HUES64 (cell line): ENCODE measurements at regions not wholly inside any gene's neighbourhood (a gene's known extent, or its start where the extent isn't known, plus 50 kb on each side); places are given as distances from the start of the nearest gene placed in this dataset.

Source experiments
- H3K27ac ChIP-seq: 2 replicates; pipeline ENCODE4 v1.7.0; 2013; ENCODE audit warnings: low read depth, low read length, inconsistent platforms
- H3K27me3 ChIP-seq: 2 replicates; pipeline ENCODE4 v1.6.1; 2013; ENCODE audit warnings: mild to moderate bottlenecking, low read length; ENCODE audit not compliant: insufficient read depth
- H3K36me3 ChIP-seq: 2 replicates; pipeline ENCODE4 v1.6.1; 2013; ENCODE audit warnings: mild to moderate bottlenecking, low read length; ENCODE audit not compliant: insufficient read depth
- H3K4me1 ChIP-seq: 2 replicates; pipeline ENCODE4 v1.6.1; 2013; ENCODE audit warnings: mild to moderate bottlenecking, low read length, moderate library complexity; ENCODE audit not compliant: insufficient read depth
- H3K4me3 ChIP-seq: 2 replicates; pipeline ENCODE4 v1.5.1; 2013; ENCODE audit warnings: mild to moderate bottlenecking, low read length, moderate library complexity
- H3K9ac ChIP-seq: 2 replicates; pipeline ENCODE4 v1.6.1; 2013; ENCODE audit warnings: mild to moderate bottlenecking, low read depth, low read length
- H3K9me3 ChIP-seq: 2 replicates; pipeline ENCODE4 v1.6.1; 2013; ENCODE audit warnings: low read depth, low read length; ENCODE audit not compliant: insufficient read depth
- WGBS: fragments of 150-250, 120-280 bp; methylation state at CpG from one replicate; pipeline ENCODE4 v1.1.7; 2013; ENCODE audit warnings: missing lambda C conversion rate; 5-methylcytosine and 5-hydroxymethylcytosine counted together

DNA sequence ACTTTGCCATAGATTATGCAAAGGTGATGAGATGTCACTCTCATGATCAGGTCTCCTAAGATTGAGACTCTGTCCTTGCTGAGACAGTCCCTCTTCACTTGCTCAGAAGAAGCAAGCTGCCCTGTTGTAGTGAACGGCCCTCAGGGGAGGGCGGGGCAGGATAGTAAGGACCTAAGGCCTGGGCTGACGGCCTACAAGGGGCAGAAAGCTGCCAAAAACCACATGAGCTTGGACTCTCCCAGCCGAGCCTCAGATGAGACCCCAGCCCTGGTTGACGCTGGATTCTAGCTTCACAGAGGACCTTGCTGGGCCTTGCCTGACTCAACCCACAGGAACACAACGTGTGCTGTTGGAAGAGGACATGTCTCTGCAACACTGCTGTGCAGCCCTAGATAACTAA, 1182.5 kb downstream of the TBC1D22A start:
- peaks cover 74% of the 10 kb centered on the region for H3K9me3 ChIP-seq
- H3K27ac ChIP-seq = no peak overlapping the region
- 84% methylated on average over 6 of the region's 6 CpGs for WGBS

DNA sequence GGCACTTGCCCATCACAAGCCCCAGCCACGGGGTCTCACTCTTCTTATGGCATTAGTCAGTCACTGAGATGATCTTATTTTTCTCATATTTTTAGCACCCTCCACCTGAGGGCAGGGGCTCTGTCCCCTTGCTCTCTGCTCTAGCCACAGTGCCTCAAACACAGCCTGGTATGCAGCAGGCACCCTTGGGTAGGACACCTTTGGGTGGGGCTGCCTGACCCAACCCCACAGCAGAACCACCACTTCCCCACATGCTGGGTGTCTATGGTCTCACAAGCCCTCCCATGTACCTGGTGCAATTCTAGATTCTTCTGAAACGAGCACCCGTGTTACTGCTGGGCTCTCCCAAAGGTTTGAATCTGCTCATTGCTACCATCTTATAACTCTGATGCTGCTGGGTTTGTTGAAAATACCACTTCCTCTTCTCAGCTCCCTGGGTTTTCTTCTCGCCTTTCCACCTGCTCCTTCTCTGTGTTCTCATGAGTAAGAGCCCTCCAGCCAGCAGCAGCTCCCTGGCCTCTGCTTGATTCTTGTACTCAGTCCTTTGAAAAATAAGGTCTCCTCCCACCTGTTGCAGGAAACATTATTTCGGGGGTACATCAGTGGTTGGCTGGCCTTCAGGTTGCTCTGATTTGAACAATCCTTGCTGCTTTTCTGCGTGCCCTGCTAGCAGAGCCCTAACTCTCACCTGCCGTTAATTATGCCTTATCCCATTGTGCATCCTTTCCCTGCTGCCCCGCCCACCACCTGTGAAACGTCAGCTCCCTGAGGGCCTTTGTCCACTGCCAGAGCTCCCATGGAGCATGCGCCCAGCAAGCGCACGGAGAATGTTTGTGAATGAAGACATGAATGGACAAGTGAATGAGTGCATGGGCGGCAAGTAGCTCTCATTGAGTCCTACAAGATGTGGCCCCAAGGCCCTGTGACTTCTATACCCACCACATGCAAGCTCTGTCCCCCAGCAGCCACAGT, 1181.6 kb downstream of the TBC1D22A start:
- Histone ChIP-seq H3K27ac (no peak overlapping the region), H3K4me3 (no peak overlapping the region), H3K9ac (no peak overlapping the region), H3K36me3 (no peaks in the 10 kb centered on the region), H3K9me3 (peaks cover 72% of the 10 kb centered on the region), H3K27me3 (no peaks in the 10 kb centered on the region), H3K4me1 (no peaks in the 10 kb centered on the region)
- 85% methylated on average over 13 of the region's 13 CpGs for WGBS

More for the DNA sequence above, 1182.5 kb downstream of the TBC1D22A start:
- Histone ChIP-seq H3K36me3 (no peaks in the 10 kb centered on the region), H3K4me3 (no peak overlapping the region), H3K9ac (no peak overlapping the region), H3K27me3 (no peaks in the 10 kb centered on the region), H3K4me1 (no peaks in the 10 kb centered on the region)

DNA sequence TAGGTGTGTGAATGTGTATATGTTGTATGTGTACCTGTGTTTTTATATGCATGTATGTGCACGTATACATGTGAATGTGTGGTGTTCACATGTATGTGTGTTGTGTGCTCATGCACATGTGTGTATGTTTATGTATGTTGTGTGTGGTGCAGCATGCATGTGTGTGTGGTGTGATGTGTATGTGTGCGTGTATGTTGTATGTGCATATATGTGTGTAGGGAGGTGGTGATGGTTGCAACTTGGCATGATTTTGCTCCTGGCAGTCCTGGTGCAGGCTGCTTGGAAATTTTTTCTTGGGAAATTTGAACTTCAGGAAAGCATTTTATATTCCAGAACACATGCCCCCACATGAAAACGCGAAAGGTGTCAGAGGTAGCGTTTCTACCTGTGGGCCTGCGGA, 1177.8 kb downstream of the TBC1D22A start:
- Histone ChIP-seq H3K27me3 (no peaks in the 10 kb centered on the region), H3K36me3 (no peaks in the 10 kb centered on the region), H3K27ac (no peak overlapping the region), H3K9me3 (peaks cover 64% of the 10 kb centered on the region), H3K4me3 (no peak overlapping the region), H3K9ac (no peak overlapping the region), H3K4me1 (no peaks in the 10 kb centered on the region)
- WGBS = 88% methylated on average over 6 of the region's 6 CpGs

DNA sequence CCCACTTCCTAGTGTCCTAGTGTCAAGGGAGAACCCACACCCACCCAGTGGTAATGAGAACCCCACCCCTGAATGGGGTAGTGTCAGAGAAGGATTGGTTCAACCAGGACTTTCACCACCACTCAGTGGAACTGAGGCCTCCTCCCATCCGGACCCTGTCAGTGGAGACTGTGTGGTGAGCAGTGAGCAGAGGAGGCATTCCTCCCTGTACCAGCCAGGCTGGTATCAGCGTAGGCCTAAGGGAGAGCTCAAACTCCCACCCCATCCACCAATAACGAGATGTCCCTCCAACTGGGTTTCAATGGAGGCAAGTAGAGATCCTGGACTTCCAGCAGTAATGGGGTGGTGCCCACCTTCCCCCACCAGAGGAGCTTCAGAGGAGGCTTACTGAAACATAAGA, 1171.4 kb downstream of the TBC1D22A start:
- no peaks in the 10 kb centered on the region for H3K27me3 ChIP-seq
- WGBS = 83% methylated on average over 3 of the region's 3 CpGs

DNA sequence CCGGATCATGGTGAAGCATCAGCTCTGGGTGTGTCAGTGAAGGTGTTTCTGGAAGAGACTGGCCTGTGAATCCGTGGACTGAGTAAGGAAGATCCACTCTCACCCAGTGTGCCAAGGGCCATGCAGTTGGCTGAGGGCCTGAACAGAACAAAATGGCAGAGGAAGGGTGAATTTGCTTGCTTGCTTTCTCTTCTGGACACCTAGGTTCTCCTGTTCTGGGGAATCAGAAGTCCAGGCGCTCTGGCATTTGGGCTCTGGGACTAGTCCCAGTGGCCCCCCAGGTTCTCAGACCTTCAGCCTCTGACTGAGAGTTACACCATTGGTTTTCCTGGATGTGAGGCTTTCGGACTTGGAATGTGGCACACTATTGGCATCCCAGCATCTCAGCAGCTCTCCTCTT, 1170.8 kb downstream of the TBC1D22A start:
- H3K4me1 ChIP-seq = no peaks in the 10 kb centered on the region
- 78% methylated on average over 4 of the region's 4 CpGs for WGBS
- H3K27ac ChIP-seq = no peak overlapping the region
- no peak overlapping the region for H3K9ac ChIP-seq
- H3K27me3 ChIP-seq = no peaks in the 10 kb centered on the region
- H3K9me3 ChIP-seq = peaks cover 75% of the 10 kb centered on the region
- no peaks in the 10 kb centered on the region for H3K36me3 ChIP-seq
- H3K4me3 ChIP-seq = no peak overlapping the region

More for the DNA sequence above, 1171.4 kb downstream of the TBC1D22A start:
- Histone ChIP-seq H3K4me3 (no peak overlapping the region), H3K36me3 (no peaks in the 10 kb centered on the region), H3K27ac (no peak overlapping the region), H3K9ac (no peak overlapping the region), H3K4me1 (no peaks in the 10 kb centered on the region), H3K9me3 (peaks cover 68% of the 10 kb centered on the region)

DNA sequence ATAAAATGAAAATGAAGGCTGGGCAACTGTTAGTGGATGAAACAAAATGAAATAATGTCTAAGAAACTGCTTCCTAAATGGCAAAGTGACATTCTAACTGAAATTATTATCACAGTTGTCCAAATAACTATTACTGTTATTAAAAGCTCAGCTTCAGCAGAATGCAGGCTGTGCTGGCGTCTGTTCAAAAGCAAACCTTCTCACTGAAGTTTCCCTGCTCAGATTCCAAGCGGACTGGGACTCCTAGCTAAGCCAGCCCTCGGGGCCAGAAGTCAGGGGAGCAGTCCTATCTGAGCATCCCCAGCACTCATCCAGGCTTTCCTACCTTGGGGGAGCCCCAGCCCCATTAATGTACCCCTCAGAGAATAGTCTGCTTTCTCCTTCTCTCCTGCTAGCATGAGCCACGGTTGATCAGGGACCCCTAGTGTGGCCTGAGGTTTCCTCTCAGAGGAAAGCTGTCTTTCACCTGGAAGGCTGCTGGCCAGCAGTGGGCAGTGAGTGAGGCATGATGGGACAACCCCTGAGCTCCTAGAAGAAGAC, 1167.3 kb downstream of the TBC1D22A start:
- 81% methylated on average over 4 of the region's 4 CpGs for WGBS
- Histone ChIP-seq H3K9ac (no peak overlapping the region), H3K27ac (no peak overlapping the region), H3K4me1 (no peaks in the 10 kb centered on the region), H3K9me3 (peaks cover 89% of the 10 kb centered on the region), H3K4me3 (no peak overlapping the region), H3K36me3 (no peaks in the 10 kb centered on the region), H3K27me3 (no peaks in the 10 kb centered on the region)

DNA sequence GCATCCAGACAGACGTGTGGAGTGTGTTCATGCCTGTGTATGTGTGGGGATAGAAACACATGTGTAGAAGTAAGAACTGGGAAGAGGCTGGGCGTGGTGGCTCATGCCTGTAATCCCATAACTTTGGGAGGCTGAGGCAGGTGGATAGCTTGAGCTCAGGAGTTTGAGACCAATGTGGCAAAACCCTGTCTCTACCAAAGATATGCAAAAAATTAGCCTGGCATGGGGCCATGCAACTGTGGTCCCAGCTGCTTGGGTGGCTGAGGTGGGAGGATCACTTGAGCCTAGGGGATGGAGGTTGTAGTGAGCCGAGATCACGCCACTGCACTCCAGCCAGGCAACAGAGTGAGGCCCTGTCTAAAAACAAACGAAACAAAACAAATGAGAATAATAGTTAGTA, 1166.6 kb downstream of the TBC1D22A start:
- no peak overlapping the region for H3K4me3 ChIP-seq
- no peaks in the 10 kb centered on the region for H3K27me3 ChIP-seq
- 84% methylated on average over 5 of the region's 5 CpGs for WGBS
- H3K9ac ChIP-seq = no peak overlapping the region
- H3K36me3 ChIP-seq = no peaks in the 10 kb centered on the region
- peaks cover 89% of the 10 kb centered on the region for H3K9me3 ChIP-seq
- no peaks in the 10 kb centered on the region for H3K4me1 ChIP-seq
- H3K27ac ChIP-seq = no peak overlapping the region

DNA sequence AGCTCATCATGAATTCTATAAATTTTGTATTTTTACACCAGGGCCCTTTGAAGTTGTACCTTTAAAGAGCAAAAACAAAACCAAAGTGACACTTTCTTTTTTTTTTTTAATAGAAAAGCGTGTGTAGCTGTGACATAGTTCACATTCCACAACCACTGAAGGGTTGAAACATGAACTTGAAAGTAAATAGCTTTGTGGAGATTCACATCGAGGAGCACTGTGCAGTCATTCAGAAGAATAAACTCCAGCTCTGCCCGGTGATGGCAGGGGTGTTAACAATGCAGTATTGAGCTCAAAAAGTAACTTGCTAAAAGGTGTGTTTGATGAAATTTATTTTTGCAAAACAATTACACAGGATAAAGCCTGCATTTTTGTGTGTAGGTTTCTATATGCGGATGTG, 1166.2 kb downstream of the TBC1D22A start:
- Histone ChIP-seq H3K36me3 (no peaks in the 10 kb centered on the region), H3K27ac (no peak overlapping the region), H3K27me3 (no peaks in the 10 kb centered on the region), H3K4me3 (no peak overlapping the region), H3K9me3 (peaks cover 89% of the 10 kb centered on the region), H3K4me1 (no peaks in the 10 kb centered on the region), H3K9ac (no peak overlapping the region)
- WGBS = 90% methylated on average over 3 of the region's 4 CpGs

DNA sequence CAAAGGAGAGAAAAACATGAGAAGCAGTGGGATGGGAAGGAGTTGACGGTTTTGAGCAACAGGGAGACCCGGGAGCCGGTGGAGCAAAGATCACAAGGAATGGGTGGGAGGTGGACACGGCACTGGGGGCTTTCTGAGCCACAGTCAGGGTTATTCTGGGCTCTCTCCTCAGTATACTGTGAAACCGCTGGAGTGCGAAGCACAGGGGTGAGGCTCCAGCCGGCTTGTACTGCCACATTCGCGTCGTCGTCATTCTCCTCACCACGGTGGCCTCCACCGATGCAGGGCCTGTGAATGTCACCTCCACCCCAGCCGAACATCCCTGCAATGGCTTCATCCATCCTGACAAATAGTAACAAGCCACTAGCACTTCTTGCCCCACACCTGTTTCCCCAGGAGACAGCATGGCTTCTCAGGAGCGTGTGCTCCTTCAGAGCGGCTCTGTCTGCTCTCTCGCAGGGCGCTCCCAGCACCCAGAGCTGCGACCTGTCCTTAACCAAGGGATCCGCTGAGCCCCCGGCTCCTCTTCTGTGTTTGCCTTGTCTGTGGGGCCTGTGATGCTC, 1165.3 kb downstream of the TBC1D22A start:
- no peaks in the 10 kb centered on the region for H3K27me3 ChIP-seq
- H3K9ac ChIP-seq = no peak overlapping the region
- H3K36me3 ChIP-seq = no peaks in the 10 kb centered on the region
- H3K27ac ChIP-seq = no peak overlapping the region
- no peaks in the 10 kb centered on the region for H3K4me1 ChIP-seq
- peaks cover 82% of the 10 kb centered on the region for H3K9me3 ChIP-seq
- H3K4me3 ChIP-seq = no peak overlapping the region
- WGBS = 91% methylated on average over 21 of the region's 21 CpGs

DNA sequence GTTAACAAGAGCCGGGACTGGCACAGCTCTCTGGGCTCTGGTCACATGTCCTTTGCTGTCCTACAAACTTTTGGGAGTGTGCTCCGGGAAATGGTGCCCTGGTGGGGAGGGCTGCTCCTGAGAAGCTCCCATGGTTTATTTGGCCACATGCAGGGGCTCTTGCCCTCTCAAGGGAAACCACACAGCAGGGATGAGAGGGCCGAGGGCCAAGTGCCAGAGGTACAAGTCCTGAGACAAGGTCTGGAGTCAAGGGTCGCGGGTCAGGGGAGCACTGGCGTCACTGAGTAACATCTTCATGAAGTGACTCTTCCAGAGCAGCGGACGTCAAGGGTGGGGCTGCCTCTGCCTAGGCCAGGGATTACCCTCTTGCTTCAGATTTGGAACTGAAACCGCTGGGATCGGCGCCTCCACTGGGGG, 1160.6 kb downstream of the TBC1D22A start:
- H3K9me3 ChIP-seq = peaks cover 74% of the 10 kb centered on the region
- H3K4me3 ChIP-seq = no peak overlapping the region
- H3K27me3 ChIP-seq = no peaks in the 10 kb centered on the region
- H3K36me3 ChIP-seq = no peaks in the 10 kb centered on the region
- no peak overlapping the region for H3K9ac ChIP-seq
- no peaks in the 10 kb centered on the region for H3K4me1 ChIP-seq
- 88% methylated on average over 11 of the region's 11 CpGs for WGBS
- no peak overlapping the region for H3K27ac ChIP-seq

DNA sequence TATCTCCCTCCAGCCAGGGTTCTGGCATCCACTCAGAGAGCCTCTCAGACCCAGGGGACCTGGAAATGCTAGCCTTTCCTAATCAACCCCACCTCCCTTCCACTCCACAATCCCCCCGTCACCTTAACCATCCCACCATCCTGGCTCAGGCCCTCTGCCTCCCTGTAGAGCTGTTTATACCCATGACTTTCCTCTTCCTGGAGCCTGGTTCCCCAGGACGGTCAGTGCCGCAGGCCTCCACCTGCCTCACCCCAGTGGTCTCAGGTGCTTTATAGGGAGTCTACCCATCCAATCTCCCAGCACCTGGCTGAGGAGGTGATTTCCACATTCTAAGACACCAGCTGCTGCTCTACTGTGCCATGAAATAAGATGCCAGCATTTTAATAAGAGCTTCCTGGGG, 1159.5 kb downstream of the TBC1D22A start:
- H3K4me1 ChIP-seq = no peaks in the 10 kb centered on the region
- peaks cover 66% of the 10 kb centered on the region for H3K9me3 ChIP-seq
- H3K36me3 ChIP-seq = no peaks in the 10 kb centered on the region
- H3K27ac ChIP-seq = no peak overlapping the region
- no peaks in the 10 kb centered on the region for H3K27me3 ChIP-seq
- WGBS = 95% methylated on average over 3 of the region's 3 CpGs
- H3K4me3 ChIP-seq = no peak overlapping the region
- no peak overlapping the region for H3K9ac ChIP-seq
